T1000 (cell line): ENCODE measurements at regions not wholly inside any gene's neighbourhood (a gene's known extent, or its start where the extent isn't known, plus 50 kb on each side); places are given as distances from the start of the nearest gene placed in this dataset.

Experiments
- DNase-seq: peaks from one replicate; lab custom pipeline; 2025; ENCODE audit warnings: mixed read lengths; lab: John Stamatoyannopoulos, UW

GRCh38 chr11:81422402-81422801 is 1311.3 kb downstream of the FAM181B start:
- DNase-seq = no peak

DNA sequence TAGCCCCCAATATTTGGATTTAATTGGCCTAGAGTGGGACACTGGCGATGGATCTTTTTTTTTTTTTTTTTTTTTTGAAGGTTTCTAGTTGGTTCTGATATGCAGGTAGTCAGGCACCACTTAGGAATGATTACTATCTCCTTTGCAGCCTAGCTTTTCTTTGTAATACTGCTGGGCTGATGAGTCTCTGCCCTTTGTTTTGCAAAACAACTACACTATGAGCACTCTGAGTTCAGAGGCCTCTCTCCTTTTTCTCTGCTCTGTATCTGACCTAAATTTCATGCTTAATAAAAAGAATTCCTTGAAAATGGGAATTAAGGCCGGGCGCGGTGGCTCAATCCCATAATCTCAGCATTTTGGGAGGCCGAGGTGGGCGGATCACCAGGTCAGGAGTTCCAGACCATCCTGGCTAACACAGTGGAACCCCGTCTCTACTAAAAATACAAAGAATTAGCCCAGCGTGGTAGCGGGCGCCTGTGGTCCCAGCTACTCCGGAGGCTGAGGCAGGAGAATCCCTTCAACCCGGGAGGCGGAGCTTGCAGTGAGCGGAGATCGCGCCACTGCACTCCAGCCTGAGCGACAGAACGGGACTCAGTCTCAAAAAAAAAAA is 1312.3 kb downstream of the FAM181B start:
- no peak for DNase-seq

GRCh38 chr11:81420668-81421250 is 1312.9 kb downstream of the FAM181B start:
- no peak for DNase-seq

DNA sequence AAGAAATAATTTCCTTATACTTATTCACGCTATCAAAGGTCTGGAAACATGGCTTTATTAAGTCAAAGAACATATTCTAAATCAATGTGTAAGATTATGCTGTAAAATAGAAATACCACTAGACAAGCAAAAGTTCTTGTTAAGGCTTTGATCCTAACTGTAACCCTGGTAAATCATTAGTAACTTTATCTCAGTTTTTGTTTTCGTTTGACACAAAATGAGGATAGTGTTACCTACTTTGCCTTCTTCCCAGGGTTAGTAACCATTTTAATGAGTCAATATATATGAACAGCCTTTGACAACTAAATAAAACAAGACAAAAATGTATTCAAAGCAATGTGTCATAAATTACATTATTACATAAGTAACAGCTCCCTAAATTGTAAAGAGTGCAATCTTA is 1336.3 kb downstream of the FAM181B start:
- DNase-seq = no peak

GRCh38 chr11:81394311-81394710 is 1339.4 kb downstream of the FAM181B start:
- DNase-seq = no peak

- DNase-seq = no peak
Observed at GRCh38 chr11:81388326-81388725, 1345.3 kb downstream of the FAM181B start.

- no peak for DNase-seq
Observed at GRCh38 chr11:81380395-81380794, 1353.3 kb downstream of the FAM181B start.

- no peak for DNase-seq
Observed at GRCh38 chr11:81377418-81377817, 1356.2 kb downstream of the FAM181B start.

GRCh38 chr11:81373986-81374385 is 1359.7 kb downstream of the FAM181B start:
- no peak for DNase-seq

GRCh38 chr11:81368192-81368591 is 1365.5 kb downstream of the FAM181B start:
- no peak for DNase-seq

- DNase-seq = no peak
Observed at GRCh38 chr11:81365496-81365895, 1368.2 kb downstream of the FAM181B start.

- DNase-seq = peak; percentile 1
Observed at GRCh38 chr11:81359476-81359875, 1374.2 kb downstream of the FAM181B start.

- DNase-seq = no peak
Observed at GRCh38 chr11:81345609-81346008, 1388.1 kb downstream of the FAM181B start.

DNA sequence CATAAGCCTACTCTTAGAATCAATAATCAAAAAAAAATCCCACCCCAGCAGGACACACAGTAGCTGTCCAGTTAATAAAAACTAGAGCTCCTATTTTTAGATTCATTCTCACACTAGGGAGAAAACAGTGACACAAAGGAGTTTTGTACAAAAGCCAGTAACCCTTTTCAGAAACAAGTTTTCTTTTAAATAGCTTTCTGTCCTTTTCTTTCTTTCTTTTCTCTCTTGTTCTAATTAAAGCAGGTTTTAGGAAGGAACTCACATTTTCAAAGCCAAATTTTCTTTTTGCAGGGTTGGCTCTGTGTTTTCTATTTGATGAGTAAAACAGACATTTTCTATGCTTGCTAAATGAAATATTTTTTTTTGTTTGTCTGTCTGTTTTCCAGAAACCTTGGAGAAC is 1390.7 kb downstream of the FAM181B start:
- no peak for DNase-seq

- DNase-seq = no peak
Observed at GRCh38 chr11:81340225-81340624, 1393.4 kb downstream of the FAM181B start.

DNA sequence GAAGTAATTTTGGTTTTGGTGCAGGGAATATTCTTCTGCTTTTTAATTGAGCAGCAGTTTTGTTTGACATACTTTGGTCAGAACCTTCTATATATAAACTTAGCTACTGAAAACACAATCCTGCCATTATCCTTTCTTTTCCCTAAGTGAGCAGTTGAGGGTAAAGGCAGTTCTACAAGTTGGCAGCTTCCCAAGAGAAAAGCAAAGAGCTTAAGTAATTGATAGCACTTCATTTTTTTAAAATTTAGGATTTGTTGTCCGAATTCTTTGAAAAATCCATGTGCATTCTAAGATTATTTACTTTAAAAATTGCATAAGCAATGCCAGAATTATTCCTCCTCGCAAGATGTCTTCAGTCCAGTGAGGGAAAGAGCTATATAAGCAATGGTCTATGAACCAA is 1394.1 kb downstream of the FAM181B start:
- no peak for DNase-seq

DNA sequence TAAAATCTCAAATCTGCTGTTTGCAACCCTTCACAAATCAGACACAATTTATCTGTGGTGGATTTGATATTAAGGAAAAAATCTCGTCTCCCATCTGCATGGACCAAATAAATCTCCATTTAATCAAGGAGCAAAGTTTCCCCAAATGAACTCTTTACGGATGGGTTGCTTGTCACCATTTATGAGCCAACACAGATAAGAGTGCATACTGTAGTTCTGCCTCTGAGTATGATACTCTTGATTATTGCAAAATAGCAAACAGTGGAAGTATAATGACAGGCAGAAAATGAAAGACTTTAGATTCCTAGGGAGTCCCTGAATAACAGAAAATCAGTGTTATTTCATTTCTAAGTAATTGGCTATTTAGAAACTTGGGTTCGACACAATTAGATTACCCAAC is 1395.9 kb downstream of the FAM181B start:
- DNase-seq = no peak

GRCh38 chr11:81332276-81332675 is 1401.4 kb downstream of the FAM181B start:
- no peak for DNase-seq

DNA sequence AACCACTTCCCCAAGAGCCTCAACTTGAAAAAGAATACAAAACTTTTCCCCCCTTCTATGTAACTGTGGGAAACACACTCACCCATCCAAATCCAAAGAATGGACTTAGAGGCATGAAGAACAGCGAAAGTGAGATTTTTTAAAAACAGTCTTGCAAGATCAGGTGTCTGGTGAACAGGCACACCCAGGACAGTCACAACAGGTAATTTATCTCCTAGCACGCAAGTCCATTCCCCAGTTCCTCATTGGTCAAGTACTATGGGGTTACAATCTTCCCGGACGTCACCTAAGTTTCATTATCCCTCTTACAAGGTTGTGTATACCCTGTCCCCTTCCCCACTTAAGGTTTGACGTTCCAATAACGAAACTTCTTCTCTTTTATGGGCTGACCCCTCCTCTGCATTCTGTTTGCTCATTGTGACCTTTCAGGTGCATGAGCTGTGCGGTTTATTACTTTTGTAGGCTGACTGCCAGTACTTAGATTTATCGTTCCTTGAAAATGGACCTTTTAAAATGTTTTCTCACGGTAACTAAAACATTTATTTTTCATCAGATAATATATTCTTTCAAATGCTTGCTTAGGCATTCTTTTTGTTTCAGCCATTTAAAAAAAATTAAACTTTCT is 1401.9 kb downstream of the FAM181B start:
- no peak for DNase-seq

DNA sequence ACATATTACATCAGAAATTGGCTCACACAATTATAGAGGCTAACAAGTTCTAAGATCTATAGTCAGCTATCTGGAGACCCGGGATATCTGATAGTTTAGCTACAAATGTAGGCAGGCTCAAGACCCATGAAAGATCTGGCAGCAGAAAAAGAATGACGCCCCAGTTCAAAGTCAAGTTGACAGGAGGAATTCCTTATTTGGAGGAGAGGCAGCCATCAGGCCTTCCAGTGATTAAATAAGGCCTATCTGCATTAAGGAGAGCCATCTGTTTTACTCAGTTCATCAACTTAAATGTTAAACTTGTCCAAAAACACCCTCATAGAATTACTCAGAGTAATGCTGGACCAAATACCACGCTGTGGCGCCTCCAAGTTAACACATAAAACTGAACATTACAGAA is 1402.6 kb downstream of the FAM181B start:
- DNase-seq = no peak

DNA sequence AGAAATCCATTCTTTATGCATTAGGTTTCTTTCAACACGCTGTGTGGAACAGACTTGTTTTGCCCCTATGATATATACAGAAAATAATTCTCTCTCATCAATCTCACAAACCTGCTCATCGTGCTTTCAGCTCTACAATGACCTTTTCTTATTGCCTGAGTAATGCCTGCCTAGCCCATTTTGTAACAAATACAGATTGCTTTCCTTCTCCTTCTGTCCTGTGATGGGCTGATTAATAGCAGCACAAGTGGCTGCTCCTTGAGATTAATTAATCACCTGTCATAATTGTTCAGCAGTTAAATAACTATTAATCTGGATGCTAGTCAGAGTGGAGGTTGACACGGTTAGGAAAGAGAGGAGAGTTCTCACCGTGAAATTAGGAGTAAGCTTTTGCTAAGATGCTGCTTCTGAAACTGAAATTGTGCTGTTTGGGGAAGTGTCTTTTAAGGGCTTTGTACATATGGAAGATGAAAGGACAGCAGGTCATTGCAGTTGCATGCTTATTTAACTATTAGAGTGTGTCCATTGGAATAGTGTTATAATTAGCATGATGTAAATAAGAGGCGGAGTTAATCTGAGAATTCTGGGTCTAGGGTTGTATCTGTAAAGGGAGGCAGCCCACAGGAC is 1430.5 kb downstream of the FAM181B start:
- no peak for DNase-seq

- no peak for DNase-seq
Observed at GRCh38 chr11:81301166-81301830, 1432.4 kb downstream of the FAM181B start.

GRCh38 chr11:81286959-81287358 is 1446.7 kb downstream of the FAM181B start:
- no peak for DNase-seq
